Esophagus squamous epithelium (tissue), 5 donors: ENCODE measurements at regions not wholly inside any gene's neighbourhood (a gene's known extent, or its start where the extent isn't known, plus 50 kb on each side); places are given as distances from the start of the nearest gene placed in this dataset.
"Not testable (repeated sequence)": the region's sequence is repeated elsewhere in the genome, so short reads cannot be mapped to it uniquely, and the experiment has no call there.

Experiments
- DNase-seq: peaks from one replicate; lab custom pipeline; 2025; lab: John Stamatoyannopoulos, UW
- H3K27ac ChIP-seq, 4 donors: fragments of 200-600 bp; sonication (generic); one replicate each; pipeline ENCODE4 v1.5.1; 2016 to 2019; ENCODE audit warnings: mild to moderate bottlenecking in 1 of 4
- H3K27me3 ChIP-seq, 4 donors: fragments of 200-600 bp; sonication (generic); 1 replicate in 3 of 4; 2 replicates in 1 of 4; pipeline versions ENCODE4 v1.5.1 to v1.6.0; 2017 to 2021; ENCODE audit warnings: antibody characterized with exemption in 1 of 4
- H3K36me3 ChIP-seq, 3 donors: fragments of 200-600 bp; sonication (generic); one replicate each; pipeline ENCODE4 v1.5.1; 2016 to 2019
- H3K4me1 ChIP-seq, 3 donors: fragments of 200-600 bp; sonication (generic); one replicate each; pipeline ENCODE4 v1.5.1; 2017 to 2019
- H3K4me3 ChIP-seq, 4 donors: fragments of 200-600 bp; sonication (generic); 1 replicate in 3 of 4; 2 replicates in 1 of 4; pipeline ENCODE4 v1.5.1; 2016 to 2019; ENCODE audit warnings: mild to moderate bottlenecking in 2 of 4, moderate library complexity in 1 of 4
- H3K9me3 ChIP-seq, 3 donors: fragments of 200-600 bp; sonication (generic); one replicate each; pipeline ENCODE4 v1.5.1; 2016 to 2019
- POLR2A ChIP-seq, 4 donors: fragments of 450-650 bp; IDR thresholded peaks; one replicate each; pipeline ENCODE4 v1.6.1; 2017; ENCODE audit warnings: antibody characterized with exemption in 4 of 4, mild to moderate bottlenecking in 4 of 4, moderate library complexity in 3 of 4
- WGBS, 2 donors: methylation state at CpG; one replicate each; pipeline ENCODE4 v1.1.5; 2018; 5-methylcytosine and 5-hydroxymethylcytosine counted together
- intact Hi-C: fragments of 100-400 bp; cut with DNase I; formaldehyde crosslinking; loops from one replicate; pipeline ENCODE4 v1.15.0; 2022
- TF ChIP-seq, protein P1 (sequence below), 6 experiments: fragments of 450-650 bp in 4 of 6; fragments of 200-600 bp in 2 of 6; sonication (generic) in 2 of 6; IDR thresholded peaks; one replicate each; pipeline ENCODE4 v1.5.1; 2016 to 2019; ENCODE audit warnings: antibody characterized with exemption in 6 of 6, mild to moderate bottlenecking in 4 of 6, moderate library complexity in 4 of 6
- donor health status: DM: yes; HTN: yes; CAD: no.

- WGBS, 2 donors, result 67 to 71% methylated on average over 1 of the region's 1 CpG
- no peaks in the 10 kb centered on the region for H3K27me3 ChIP-seq
- no peaks in the 10 kb centered on the region for H3K4me1 ChIP-seq
- DNase-seq, result no peak
- no peaks in the 10 kb centered on the region for H3K36me3 ChIP-seq
- H3K9me3 ChIP-seq, result no peaks in the 10 kb centered on the region
- TF ChIP-seq, protein P1, sequence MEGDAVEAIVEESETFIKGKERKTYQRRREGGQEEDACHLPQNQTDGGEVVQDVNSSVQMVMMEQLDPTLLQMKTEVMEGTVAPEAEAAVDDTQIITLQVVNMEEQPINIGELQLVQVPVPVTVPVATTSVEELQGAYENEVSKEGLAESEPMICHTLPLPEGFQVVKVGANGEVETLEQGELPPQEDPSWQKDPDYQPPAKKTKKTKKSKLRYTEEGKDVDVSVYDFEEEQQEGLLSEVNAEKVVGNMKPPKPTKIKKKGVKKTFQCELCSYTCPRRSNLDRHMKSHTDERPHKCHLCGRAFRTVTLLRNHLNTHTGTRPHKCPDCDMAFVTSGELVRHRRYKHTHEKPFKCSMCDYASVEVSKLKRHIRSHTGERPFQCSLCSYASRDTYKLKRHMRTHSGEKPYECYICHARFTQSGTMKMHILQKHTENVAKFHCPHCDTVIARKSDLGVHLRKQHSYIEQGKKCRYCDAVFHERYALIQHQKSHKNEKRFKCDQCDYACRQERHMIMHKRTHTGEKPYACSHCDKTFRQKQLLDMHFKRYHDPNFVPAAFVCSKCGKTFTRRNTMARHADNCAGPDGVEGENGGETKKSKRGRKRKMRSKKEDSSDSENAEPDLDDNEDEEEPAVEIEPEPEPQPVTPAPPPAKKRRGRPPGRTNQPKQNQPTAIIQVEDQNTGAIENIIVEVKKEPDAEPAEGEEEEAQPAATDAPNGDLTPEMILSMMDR (IDR thresholded peaks at IDR 0.05), result no peak
- no peak for TF ChIP-seq POLR2A (IDR thresholded peaks at IDR 0.05)
- intact Hi-C loops, result no loop called here
- no peak overlapping the region for H3K4me3 ChIP-seq
- H3K27ac ChIP-seq, result no peak overlapping the region
Measured at GRCh38 chr3:43236008-43236407, 50.3 kb upstream of the SNRK start.

GRCh38 chr3:43233062-43233461, 53.3 kb upstream of the SNRK start:
- H3K27ac ChIP-seq, result no peak overlapping the region
- no peaks in the 10 kb centered on the region for H3K36me3 ChIP-seq
- no peak overlapping the region for H3K4me3 ChIP-seq
- H3K9me3 ChIP-seq, result peaks cover 0 to 4% (median 0%) of the 10 kb centered on the region in 3 donors
- no peak for TF ChIP-seq POLR2A (IDR thresholded peaks at IDR 0.05)
- H3K4me1 ChIP-seq, result no peaks in the 10 kb centered on the region
- intact Hi-C loops, result no loop called here
- no peak for DNase-seq
- WGBS, 2 donors, result 87 to 88% methylated on average over 3 of the region's 3 CpGs
- H3K27me3 ChIP-seq, result no peaks in the 10 kb centered on the region

GRCh38 chr3:43231276-43232000, 54.9 kb upstream of the SNRK start:
- DNase-seq, result no peak
- H3K27ac ChIP-seq, result no peak overlapping the region
- no peak overlapping the region for H3K4me3 ChIP-seq
- TF ChIP-seq, protein P1 (IDR thresholded peaks at IDR 0.05), result no peak
- no peak for TF ChIP-seq POLR2A (IDR thresholded peaks at IDR 0.05)
- intact Hi-C loops, result no loop called here
- no peaks in the 10 kb centered on the region for H3K27me3 ChIP-seq
- no peaks in the 10 kb centered on the region for H3K36me3 ChIP-seq
- 66 to 71% methylated on average over 6 of the region's 6 CpGs for WGBS, 2 donors
- H3K4me1 ChIP-seq, result no peaks in the 10 kb centered on the region
- H3K9me3 ChIP-seq, result peaks cover 0 to 4% (median 3%) of the 10 kb centered on the region in 3 donors

DNA sequence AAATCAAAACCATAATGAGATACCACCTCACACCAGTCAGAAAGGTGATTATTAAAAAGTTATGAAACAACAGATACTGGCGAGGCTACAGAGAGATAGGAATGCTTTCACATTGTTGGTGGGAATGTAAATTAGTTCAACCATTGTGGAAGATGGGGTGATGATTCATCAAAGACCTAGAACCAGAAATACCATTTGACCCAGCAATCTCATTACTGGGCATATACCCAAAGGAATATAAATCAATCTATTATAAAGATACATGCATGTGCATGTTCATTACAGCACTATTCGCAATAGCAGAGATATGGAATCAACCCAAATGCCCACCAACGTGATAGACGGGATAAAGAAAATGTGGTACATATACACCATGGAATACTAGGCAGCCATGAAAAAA, 56.5 kb upstream of the SNRK start:
- intact Hi-C loops, H3K4me1 ChIP-seq, H3K27me3 ChIP-seq, DNase-seq, H3K27ac ChIP-seq, H3K36me3 ChIP-seq, H3K9me3 ChIP-seq, H3K4me3 ChIP-seq: not testable (repeated sequence)
- WGBS, 2 donors, result 40 to 67% methylated on average over 4 of the region's 4 CpGs

GRCh38 chr3:43227685-43228084, 58.7 kb upstream of the SNRK start:
- intact Hi-C loops, DNase-seq, H3K27me3 ChIP-seq, H3K4me1 ChIP-seq, H3K27ac ChIP-seq, H3K4me3 ChIP-seq, H3K9me3 ChIP-seq, H3K36me3 ChIP-seq: not testable (repeated sequence)
- WGBS, 2 donors, result 62 to 67% methylated on average over 1 of the region's 1 CpG

- peaks cover 0 to 4% (median 3%) of the 10 kb centered on the region in 3 donors for H3K9me3 ChIP-seq
- no peaks in the 10 kb centered on the region for H3K36me3 ChIP-seq
- no peak for DNase-seq
- TF ChIP-seq, protein P1 (IDR thresholded peaks at IDR 0.05), result no peak
- no peak for TF ChIP-seq POLR2A (IDR thresholded peaks at IDR 0.05)
- H3K4me1 ChIP-seq, result no peaks in the 10 kb centered on the region
- WGBS, 2 donors, result 41 to 54% methylated on average over 3 of the region's 3 CpGs
- H3K27me3 ChIP-seq, result no peaks in the 10 kb centered on the region
- intact Hi-C loops, result no loop called here
- no peak overlapping the region for H3K4me3 ChIP-seq
- no peak overlapping the region for H3K27ac ChIP-seq
Measured at GRCh38 chr3:43224405-43225073, 61.8 kb upstream of the SNRK start.
